HEK293T (cell line): ENCODE measurements at regions not wholly inside any gene's neighbourhood (a gene's known extent, or its start where the extent isn't known, plus 50 kb on each side); places are given as distances from the start of the nearest gene placed in this dataset.

ENCODE experiments used
- BHLHE40 ChIP-seq: fragments of 450-650 bp; IDR thresholded peaks from 2 replicates; pipeline ENCODE4 v1.6.1; 2016; ENCODE audit warnings: mild to moderate bottlenecking, moderate library complexity, borderline replicate concordance
- FOXA1 ChIP-seq: fragments of 450-650 bp; IDR thresholded peaks from 2 replicates; pipeline ENCODE4 v1.6.1; 2016; ENCODE audit warnings: mild to moderate bottlenecking
- FOXK2 ChIP-seq: fragments of 450-650 bp; IDR thresholded peaks from 2 replicates; pipeline ENCODE4 v1.6.1; 2016; ENCODE audit warnings: mild to moderate bottlenecking
- FOXM1 ChIP-seq: fragments of 450-650 bp; IDR thresholded peaks from 2 replicates; pipeline ENCODE4 v1.6.1; 2017; ENCODE audit warnings: mild to moderate bottlenecking, borderline replicate concordance
- LEF1 ChIP-seq: fragments of 450-650 bp; IDR thresholded peaks from 2 replicates; pipeline ENCODE4 v1.6.1; 2017; ENCODE audit warnings: mild to moderate bottlenecking, borderline replicate concordance
- NFRKB ChIP-seq: fragments of 450-650 bp; IDR thresholded peaks from 2 replicates; pipeline ENCODE4 v1.6.1; 2016; ENCODE audit warnings: mild to moderate bottlenecking, moderate library complexity
- PKNOX1 ChIP-seq: fragments of 450-650 bp; IDR thresholded peaks from 2 replicates; pipeline ENCODE4 v1.6.1; 2016
- SP1 ChIP-seq: fragments of 450-650 bp; IDR thresholded peaks from 2 replicates; pipeline ENCODE4 v1.6.1; 2017
- SUZ12 ChIP-seq: fragments of 450-650 bp; IDR thresholded peaks from 2 replicates; pipeline ENCODE4 v1.6.1; 2016; ENCODE audit warnings: mild to moderate bottlenecking
- TARDBP ChIP-seq: fragments of 450-650 bp; IDR thresholded peaks from 2 replicates; pipeline ENCODE4 v1.6.1; 2016
- ZNF384 ChIP-seq: fragments of 450-650 bp; IDR thresholded peaks from 2 replicates; pipeline ENCODE4 v1.6.1; 2016

- no peak for TF ChIP-seq SP1
- TF ChIP-seq TARDBP: no peak
- TF ChIP-seq LEF1: no peak
- TF ChIP-seq SUZ12: no peak
- no peak for TF ChIP-seq FOXM1
- no peak for TF ChIP-seq BHLHE40
- no peak for TF ChIP-seq FOXK2
- no peak for TF ChIP-seq FOXA1
- no peak for TF ChIP-seq ZNF384
- TF ChIP-seq NFRKB: no peak
- no peak for TF ChIP-seq PKNOX1
Measured at GRCh38 chr6:101302593-101302992, 90.9 kb upstream of the GRIK2 start.
